ENCODE measurements at regions not wholly inside any gene's neighbourhood (a gene's known extent, or its start where the extent isn't known, plus 50 kb on each side); places are given as distances from the start of the nearest gene placed in this dataset.

GRCh38 chr5:102036927-102037326 is 259.2 kb downstream of the SLCO4C1 start:
- TF ChIP-seq MAX (IDR thresholded peaks at IDR 0.05; ENCODE audit: insufficient read depth, insufficient read length): no peak
- no peak for TF ChIP-seq GATA2 (IDR thresholded peaks at IDR 0.05; ENCODE audit: insufficient read depth, insufficient read length, low read depth, low read length)
- no peak for TF ChIP-seq CTCF (IDR thresholded peaks at IDR 0.05; ENCODE audit: extremely low read depth in 1 of 2, insufficient read depth in 1 of 2, low read depth in 1 of 2, low read length in 2 of 2)
- TF ChIP-seq EZH2 (IDR thresholded peaks at IDR 0.05; ENCODE audit: borderline replicate concordance, low read depth, low read length, severe bottlenecking): no peak
- no peak for TF ChIP-seq JUN (IDR thresholded peaks at IDR 0.05; ENCODE audit: borderline replicate concordance, insufficient read depth, insufficient read length, low read depth)
- TF ChIP-seq FOS (IDR thresholded peaks at IDR 0.05; ENCODE audit: borderline replicate concordance, insufficient read depth, low read length): no peak
- TF ChIP-seq POLR2A (IDR thresholded peaks at IDR 0.05; ENCODE audit: low read depth, low read length): no peak
- no peak for TF ChIP-seq MYC (IDR thresholded peaks at IDR 0.05; ENCODE audit: low read depth, low read length)
- TF ChIP-seq POLR2AphosphoS5 (IDR thresholded peaks at IDR 0.05; ENCODE audit: insufficient read depth, low read depth, low read length): no peak
- CTCF ChIA-PET: no interaction called here
- dilution Hi-C loops (cut with MboI; ENCODE audit: extremely low pct_ligation_motif_present, low sequenced_read_pairs): no loop called here

More at GRCh38 chr5:102036927-102037326, 259.2 kb downstream of the SLCO4C1 start:
- no peaks in the 10 kb centered on the region for H3K9me3 ChIP-seq (replicated peaks; ENCODE audit: control insufficient read depth, insufficient read depth, low read length)
- no peak overlapping the region for H3K4me3 ChIP-seq (replicated peaks in 1 of 3; ENCODE audit: insufficient read depth in 1 of 3, low read depth in 1 of 3, low read length in 3 of 3)
- H4K20me1 ChIP-seq (replicated peaks; ENCODE audit: control insufficient read depth, extremely low read depth, insufficient read depth, low read length): no peaks in the 10 kb centered on the region
- no peak for FAIRE-seq
- H3K4me2 ChIP-seq (ENCODE audit: insufficient read depth, low read length): no peak overlapping the region
- no peak for DNase-seq (ENCODE audit: low read depth, low spot score)
- BruUV-seq (replicated peaks): no TSS peak
- POLR2A ChIA-PET: no interaction called here
- H3K27ac ChIP-seq (ENCODE audit: insufficient read depth, low read depth, low read length): no peak overlapping the region
- no peaks in the 10 kb centered on the region for H3K4me1 ChIP-seq (ENCODE audit: control insufficient read depth, extremely low read depth, insufficient read depth, low read length)
- no peak overlapping the region for H2AFZ ChIP-seq (ENCODE audit: low read depth, low read length)
- H3K79me2 ChIP-seq (ENCODE audit: control insufficient read depth, insufficient read depth, low read length): no peaks in the 10 kb centered on the region
- H3K27me3 ChIP-seq (ENCODE audit: control insufficient read depth in 2 of 2, insufficient read depth in 2 of 2, low read length in 2 of 2): no peaks in the 10 kb centered on the region
- no peaks in the 10 kb centered on the region for H3K9me1 ChIP-seq (replicated peaks; ENCODE audit: control insufficient read depth, extremely low read depth, insufficient read depth, low read length)
- no peaks in the 10 kb centered on the region for H3K36me3 ChIP-seq (ENCODE audit: control insufficient read depth in 2 of 2, extremely low read depth in 1 of 2, insufficient read depth in 2 of 2, low read length in 2 of 2)
- intact Hi-C loops (cut with micrococcal nuclease): no loop called here
- H3K9ac ChIP-seq (replicated peaks; ENCODE audit: extremely low read depth, insufficient read depth, low read length): no peak overlapping the region
